Karpas-422 (cell line): ENCODE measurements at regions not wholly inside any gene's neighbourhood (a gene's known extent, or its start where the extent isn't known, plus 50 kb on each side); places are given as distances from the start of the nearest gene placed in this dataset.
"Not testable (repeated sequence)": the region's sequence is repeated elsewhere in the genome, so short reads cannot be mapped to it uniquely, and the experiment has no call there.

Experiments
- DNase-seq: peaks from one replicate; pipeline ENCODE4 v3.0.0-alpha.2; 2015
- H2AFZ ChIP-seq: fragments of 200-600 bp; sonication (generic); 2 replicates; pipeline ENCODE4 v1.6.1; 2014; ENCODE audit warnings: antibody characterized with exemption, low read length, mixed read lengths
- H3K27ac ChIP-seq: fragments of 200-600 bp; sonication (generic); 2 replicates; pipeline ENCODE4 v1.5.1; 2014; ENCODE audit warnings: mild to moderate bottlenecking, low read length, moderate library complexity
- H3K27me3 ChIP-seq: fragments of 200-600 bp; sonication (generic); 2 replicates; pipeline ENCODE4 v1.6.1; 2014; ENCODE audit warnings: low read length, mixed read lengths
- H3K36me3 ChIP-seq: fragments of 200-600 bp; sonication (generic); 2 replicates; pipeline ENCODE4 v1.6.1; 2014; ENCODE audit warnings: low read length, mixed read lengths; ENCODE audit not compliant: insufficient read depth
- H3K4me1 ChIP-seq: fragments of 200-600 bp; sonication (generic); 2 replicates; pipeline ENCODE4 v1.6.1; 2014; ENCODE audit warnings: mild to moderate bottlenecking, low read length, mixed read lengths
- H3K4me2 ChIP-seq: fragments of 200-600 bp; sonication (generic); 2 replicates; pipeline ENCODE4 v1.6.1; 2014; ENCODE audit warnings: low read length, low read depth, mild to moderate bottlenecking; ENCODE audit not compliant: poor library complexity, severe bottlenecking
- H3K4me3 ChIP-seq: fragments of 200-600 bp; sonication (generic); 2 replicates; pipeline ENCODE4 v1.5.1; 2014; ENCODE audit warnings: mild to moderate bottlenecking, antibody characterized with exemption, low read length, mixed read lengths
- H3K79me2 ChIP-seq: fragments of 200-600 bp; sonication (generic); 2 replicates; pipeline ENCODE4 v1.6.1; 2014; ENCODE audit warnings: mild to moderate bottlenecking, low read length, mixed read lengths
- H3K9ac ChIP-seq: fragments of 200-600 bp; sonication (generic); 2 replicates; pipeline ENCODE4 v1.6.0; 2014; ENCODE audit warnings: low read length
- H3K9me2 ChIP-seq: fragments of 200-600 bp; sonication (generic), shearing (Covaris generic); replicated peaks from 2 replicates; pipeline ENCODE4 v1.6.0; 2014; ENCODE audit warnings: mild to moderate bottlenecking, low read length, moderate library complexity; ENCODE audit not compliant: insufficient read depth
- H3K9me3 ChIP-seq: fragments of 300-700, 200-600 bp; sonication (generic); 2 replicates; pipeline ENCODE4 v1.6.1; 2014; ENCODE audit warnings: low read length, mixed read lengths
- H4K20me1 ChIP-seq: fragments of 200-600 bp; sonication (generic); 2 replicates; pipeline ENCODE4 v1.6.1; 2014; ENCODE audit warnings: mild to moderate bottlenecking, antibody characterized with exemption, low read length, low read depth; ENCODE audit not compliant: insufficient read depth

GRCh38 chr16:29265255-29265853 lies 141.2 kb downstream of the NPIPB11 start:
- H3K9me3 ChIP-seq, H3K27me3 ChIP-seq, H3K4me2 ChIP-seq, H2AFZ ChIP-seq, DNase-seq, H3K4me1 ChIP-seq, H3K79me2 ChIP-seq, H3K9ac ChIP-seq, H3K4me3 ChIP-seq, H3K27ac ChIP-seq, H3K36me3 ChIP-seq, H3K9me2 ChIP-seq, H4K20me1 ChIP-seq: not testable (repeated sequence)

GRCh38 chr16:29264080-29264837 lies 142.3 kb downstream of the NPIPB11 start:
- H3K4me1 ChIP-seq, H3K4me2 ChIP-seq: not testable (repeated sequence)

DNA sequence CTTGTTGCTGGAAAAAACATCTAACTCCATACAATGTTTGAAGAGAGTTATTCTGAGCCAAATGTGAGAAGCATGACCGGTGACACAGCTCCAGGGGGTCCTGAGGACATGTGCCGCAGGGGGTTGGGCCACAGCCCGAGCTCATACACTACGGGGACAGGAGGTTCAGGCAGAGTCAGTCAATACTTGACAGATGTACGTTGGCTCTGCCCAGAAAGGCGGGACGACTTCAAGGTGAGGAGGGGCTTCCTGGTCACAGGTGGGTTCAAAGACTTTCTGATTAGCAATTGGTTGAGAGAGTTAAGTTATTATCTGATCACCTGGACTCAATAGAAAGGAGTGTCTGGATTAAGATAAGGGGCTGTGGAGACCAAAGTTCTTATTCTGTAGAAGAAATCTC lies 143.8 kb downstream of the NPIPB11 start:
- not testable (repeated sequence) for H3K36me3 ChIP-seq, H3K9ac ChIP-seq, H3K27me3 ChIP-seq, H3K4me1 ChIP-seq, H3K27ac ChIP-seq, H3K9me2 ChIP-seq, DNase-seq, H4K20me1 ChIP-seq, H3K4me2 ChIP-seq, H3K9me3 ChIP-seq, H3K79me2 ChIP-seq, H3K4me3 ChIP-seq, H2AFZ ChIP-seq

More at GRCh38 chr16:29264080-29264837, 142.3 kb downstream of the NPIPB11 start:
- not testable (repeated sequence) for H4K20me1 ChIP-seq, H3K4me3 ChIP-seq, H3K27ac ChIP-seq, DNase-seq, H3K9me3 ChIP-seq, H3K36me3 ChIP-seq, H3K9me2 ChIP-seq, H2AFZ ChIP-seq, H3K79me2 ChIP-seq, H3K9ac ChIP-seq, H3K27me3 ChIP-seq

- not testable (repeated sequence) for H3K4me1 ChIP-seq, H3K79me2 ChIP-seq, DNase-seq, H2AFZ ChIP-seq, H3K27ac ChIP-seq, H3K4me2 ChIP-seq, H3K36me3 ChIP-seq, H3K9ac ChIP-seq, H3K4me3 ChIP-seq, H4K20me1 ChIP-seq, H3K9me2 ChIP-seq, H3K27me3 ChIP-seq, H3K9me3 ChIP-seq
Measured at GRCh38 chr16:29261427-29262248, 144.9 kb downstream of the NPIPB11 start.

DNA sequence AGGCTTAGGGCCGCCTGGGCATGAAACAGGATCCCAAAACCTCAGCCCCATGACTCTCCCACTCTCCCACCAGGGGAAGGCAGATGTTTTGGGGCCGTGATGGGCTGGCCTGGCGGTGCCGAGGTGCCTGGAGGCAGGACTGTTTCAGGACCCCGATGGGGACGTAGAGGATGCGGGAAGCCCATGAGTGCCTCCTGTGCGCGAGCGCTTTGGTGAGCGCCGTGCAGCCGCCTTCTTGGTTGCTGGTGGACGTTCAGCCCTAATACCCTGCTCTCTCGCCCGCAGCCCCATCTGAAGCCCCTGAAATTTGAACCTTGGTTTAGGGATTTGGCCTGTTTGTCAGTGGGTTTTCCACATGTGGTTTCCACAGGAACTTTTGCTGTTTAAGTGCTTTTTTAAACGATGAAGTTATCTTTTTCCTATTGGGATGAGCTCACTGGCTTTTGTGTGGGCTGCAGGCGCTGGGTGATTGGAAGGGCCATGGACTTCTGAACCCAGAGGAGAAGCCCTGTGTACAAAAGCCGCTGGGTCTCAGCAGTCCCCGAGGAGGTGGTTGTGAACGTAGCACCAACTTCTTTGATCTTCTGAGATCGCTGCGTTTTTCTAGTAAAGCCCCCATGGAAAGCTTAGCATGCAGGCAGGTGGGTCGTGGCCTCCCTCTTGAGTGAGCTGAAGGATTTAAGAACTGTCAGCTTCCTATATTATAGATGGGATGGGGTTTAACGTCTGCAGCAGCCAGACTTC lies 145.7 kb downstream of the NPIPB11 start:
- H3K9ac ChIP-seq, H3K4me1 ChIP-seq, H2AFZ ChIP-seq, H3K27ac ChIP-seq, H3K79me2 ChIP-seq, H3K36me3 ChIP-seq, H3K4me2 ChIP-seq, H3K4me3 ChIP-seq, H3K27me3 ChIP-seq, H3K9me3 ChIP-seq, H3K9me2 ChIP-seq, DNase-seq, H4K20me1 ChIP-seq: not testable (repeated sequence)

- H4K20me1 ChIP-seq, H3K9ac ChIP-seq, DNase-seq, H3K4me1 ChIP-seq, H3K27me3 ChIP-seq, H2AFZ ChIP-seq, H3K9me2 ChIP-seq, H3K4me3 ChIP-seq, H3K27ac ChIP-seq, H3K9me3 ChIP-seq, H3K79me2 ChIP-seq, H3K36me3 ChIP-seq, H3K4me2 ChIP-seq: not testable (repeated sequence)
Measured at GRCh38 chr16:29259635-29260457, 146.7 kb downstream of the NPIPB11 start.

DNA sequence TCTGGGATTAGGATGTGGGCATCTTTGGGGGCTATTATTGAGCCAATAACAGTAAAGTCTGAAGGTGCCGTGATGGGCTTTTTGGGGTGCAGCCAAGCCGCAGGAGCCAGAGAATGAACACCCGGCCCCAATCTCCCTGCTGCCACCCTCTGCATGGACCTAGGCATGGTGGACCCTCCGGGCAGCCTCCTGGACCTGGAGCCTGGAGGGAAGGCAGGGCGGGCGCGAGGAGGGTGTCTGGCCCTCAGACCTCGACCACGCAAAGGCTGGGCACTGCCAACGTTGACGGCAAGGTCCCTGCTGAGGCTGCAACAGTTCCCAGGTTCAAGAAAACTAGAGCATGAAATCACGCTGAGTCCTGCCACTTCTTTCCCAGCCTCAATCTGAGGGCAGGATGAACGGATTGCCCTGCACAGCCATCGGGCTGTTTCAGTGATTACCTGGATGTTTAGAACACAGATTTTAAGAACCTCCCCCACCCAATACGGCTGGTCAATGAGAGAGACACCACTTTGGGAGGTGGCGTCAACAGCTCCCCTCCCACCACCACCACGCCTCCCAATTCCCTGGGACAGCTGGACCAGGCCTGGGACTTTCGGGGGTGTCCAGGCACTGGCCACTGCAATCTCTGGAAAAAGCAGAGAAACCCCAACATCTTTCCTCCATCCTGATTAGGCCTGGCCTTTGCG lies 147.4 kb downstream of the NPIPB11 start:
- not testable (repeated sequence) for H3K9me2 ChIP-seq, H3K27ac ChIP-seq, H4K20me1 ChIP-seq, H3K4me1 ChIP-seq, H3K79me2 ChIP-seq, DNase-seq, H3K9me3 ChIP-seq, H3K4me3 ChIP-seq, H3K27me3 ChIP-seq, H3K4me2 ChIP-seq, H2AFZ ChIP-seq, H3K36me3 ChIP-seq, H3K9ac ChIP-seq
